ENCODE measurements at regions not wholly inside any gene's neighbourhood (a gene's known extent, or its start where the extent isn't known, plus 50 kb on each side); places are given as distances from the start of the nearest gene placed in this dataset.

DNA sequence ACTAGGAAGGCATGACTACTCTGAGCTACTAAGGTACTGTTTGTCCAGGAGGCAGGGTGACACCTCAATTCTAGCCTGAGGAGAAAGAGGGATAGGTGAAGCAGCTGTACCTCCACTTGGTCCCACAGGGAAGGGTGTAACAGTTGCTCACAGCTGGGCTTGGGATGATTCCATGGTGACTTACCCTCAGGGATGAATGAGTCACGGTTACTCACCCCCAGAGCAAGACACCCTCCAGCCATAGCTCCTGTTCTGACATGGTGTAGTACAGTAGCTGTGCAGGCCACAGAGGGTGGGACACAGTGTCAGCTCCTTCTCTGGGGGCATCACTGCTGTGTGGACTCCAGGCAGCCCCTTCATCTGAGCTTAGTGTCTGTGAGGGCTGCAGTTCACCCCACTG lies 868.6 kb upstream of the SEMA6D start:
- DNase-seq (ENCODE audit: low read depth in 2 of 2), result no peak

DNA sequence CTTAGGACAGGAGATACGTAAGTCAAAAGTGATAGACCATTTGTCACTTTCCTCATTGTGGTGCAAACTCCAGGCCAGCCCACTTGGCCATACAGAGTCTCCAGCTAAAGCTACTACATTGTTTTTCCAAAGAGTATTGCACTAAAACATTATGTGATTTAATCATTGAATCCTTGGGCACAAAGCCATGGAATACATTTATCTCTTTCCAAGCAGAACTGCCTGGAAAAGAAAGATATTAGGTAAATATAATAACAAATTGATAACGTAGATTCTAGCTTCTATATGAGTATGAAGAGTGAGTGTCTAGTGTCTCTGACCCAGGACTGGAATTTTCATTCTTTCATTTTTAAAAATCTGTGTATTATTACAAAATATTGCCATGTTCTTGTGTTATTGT lies 863.7 kb upstream of the SEMA6D start:
- DNase-seq (ENCODE audit: low read depth in 2 of 2), result no peak

DNA sequence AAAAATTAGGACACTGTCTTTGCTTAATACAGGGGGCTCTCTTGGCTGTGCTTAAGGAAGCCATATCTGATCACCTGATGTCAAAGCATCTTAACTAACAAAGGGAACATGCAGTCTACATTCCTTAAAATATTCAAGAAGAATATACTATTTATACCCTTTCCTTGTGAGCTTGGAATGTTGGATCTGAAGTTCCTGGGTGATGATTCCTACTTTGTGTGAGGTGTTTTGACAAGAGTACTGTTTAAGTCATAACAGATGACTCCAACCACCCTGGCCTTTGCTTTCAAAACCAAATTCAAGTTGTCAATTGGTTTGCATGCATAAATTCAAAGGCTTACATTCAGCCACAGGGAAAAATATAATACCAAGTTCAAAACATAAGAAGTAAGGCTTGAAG lies 862.7 kb upstream of the SEMA6D start:
- no peak for DNase-seq (ENCODE audit: low read depth in 2 of 2)

DNA sequence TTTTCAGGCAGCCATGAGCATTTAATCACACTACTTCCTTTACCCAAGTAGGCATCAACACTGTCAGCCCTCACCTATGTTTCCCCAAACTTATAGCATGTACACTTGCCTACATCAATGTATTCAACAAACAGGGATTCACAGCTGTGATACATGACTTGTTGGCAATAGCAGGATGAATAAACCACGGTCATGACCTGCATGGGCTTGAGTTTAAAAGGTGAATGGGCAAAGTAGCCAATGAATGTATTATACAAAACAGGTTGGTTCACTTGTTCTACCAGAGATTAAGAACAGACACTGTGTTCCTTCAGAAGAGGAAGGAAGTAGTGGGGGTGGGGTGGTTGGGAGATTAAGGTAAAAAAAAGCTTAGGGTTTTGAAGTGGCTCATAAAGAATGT lies 861.9 kb upstream of the SEMA6D start:
- no peak for DNase-seq (ENCODE audit: low read depth in 2 of 2)

DNA sequence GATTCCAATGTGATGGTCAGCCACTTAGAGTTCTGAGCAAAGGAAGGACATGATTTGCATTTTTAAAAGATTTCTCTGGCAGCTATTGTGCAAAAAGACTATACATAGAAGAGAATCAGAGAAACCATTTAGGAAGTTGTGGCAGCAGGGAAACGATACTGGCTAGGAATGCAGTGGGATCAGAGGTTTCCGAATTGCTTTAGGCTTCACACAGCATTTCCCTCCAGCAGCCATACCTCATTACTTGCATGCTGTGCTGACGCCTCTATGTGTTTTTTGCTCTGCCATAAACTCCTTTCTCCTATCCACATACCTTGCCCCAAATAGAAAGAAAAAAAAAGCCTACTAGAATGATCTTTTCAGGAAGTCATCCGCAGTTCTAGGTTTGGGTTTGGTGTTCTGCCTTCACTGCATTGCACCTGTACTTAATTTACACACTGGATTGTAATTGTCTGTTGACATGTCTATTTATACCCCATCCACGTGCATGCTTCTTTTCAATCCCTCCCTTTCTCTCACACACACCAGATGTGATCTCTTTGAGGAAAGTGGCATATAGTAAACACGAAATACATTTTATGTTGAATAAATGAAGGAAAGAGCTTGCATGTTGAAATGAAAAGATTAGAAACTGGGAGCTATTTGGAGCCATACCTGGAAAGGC lies 860.3 kb upstream of the SEMA6D start:
- DNase-seq (ENCODE audit: low read depth in 2 of 2), result no peak

DNA sequence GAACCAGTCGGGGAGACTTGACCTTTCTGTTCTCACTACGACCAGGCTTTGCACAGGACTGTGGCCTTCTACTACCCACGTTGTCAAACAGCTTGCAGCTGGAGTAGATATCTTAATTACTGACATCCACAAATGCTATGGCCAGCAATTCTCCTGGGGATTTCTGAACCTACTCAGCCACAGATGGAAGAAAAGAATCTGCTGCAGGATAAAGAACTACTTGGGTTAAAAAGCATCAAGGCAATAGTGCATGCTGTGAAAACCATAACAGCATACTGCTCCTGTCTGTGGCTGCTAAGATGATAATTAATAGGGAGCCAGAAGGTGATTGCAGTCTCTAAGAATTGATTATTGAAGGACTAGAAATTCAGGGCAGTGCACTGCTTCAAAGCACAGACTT lies 859.2 kb upstream of the SEMA6D start:
- no peak for DNase-seq (ENCODE audit: low read depth in 2 of 2)

DNA sequence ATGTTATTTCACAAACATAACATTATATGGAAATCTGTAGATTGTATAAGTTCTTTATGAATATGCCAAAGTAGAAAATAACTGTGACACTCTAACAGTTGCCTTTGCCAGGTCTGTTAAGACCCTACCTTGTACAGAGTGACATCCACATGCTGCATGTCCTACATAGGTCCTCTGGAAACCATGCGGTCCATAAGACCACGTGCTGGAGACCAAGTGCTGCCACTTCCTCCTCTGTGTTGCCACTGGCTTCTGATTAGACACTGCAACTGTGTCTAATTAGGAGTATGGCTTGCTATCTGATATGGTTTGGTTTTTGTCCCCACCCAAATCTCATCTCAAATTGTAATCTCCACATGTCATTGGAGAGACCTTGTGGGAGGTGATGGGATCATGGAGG lies 855.5 kb upstream of the SEMA6D start:
- no peak for DNase-seq (ENCODE audit: low read depth in 2 of 2)

DNA sequence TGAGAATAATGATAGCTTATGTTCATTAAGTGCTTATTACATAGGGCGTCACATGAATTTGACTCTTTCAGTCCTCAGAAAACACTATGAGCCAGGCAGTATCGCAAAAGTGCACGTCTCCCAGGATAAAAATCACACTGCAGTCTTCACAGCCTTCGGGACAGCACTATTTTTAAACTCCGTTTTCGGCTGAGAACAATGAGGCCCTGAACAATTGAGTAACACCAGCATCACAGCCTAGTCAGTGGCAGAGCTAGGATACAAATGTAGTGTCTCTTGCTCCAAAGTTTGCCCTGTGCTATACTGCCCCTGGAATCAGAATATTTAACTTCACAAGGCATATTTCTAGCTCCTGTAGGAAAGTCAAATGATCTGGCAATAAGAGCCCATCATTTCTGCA lies 852.1 kb upstream of the SEMA6D start:
- DNase-seq (ENCODE audit: low read depth in 2 of 2), result no peak

DNA sequence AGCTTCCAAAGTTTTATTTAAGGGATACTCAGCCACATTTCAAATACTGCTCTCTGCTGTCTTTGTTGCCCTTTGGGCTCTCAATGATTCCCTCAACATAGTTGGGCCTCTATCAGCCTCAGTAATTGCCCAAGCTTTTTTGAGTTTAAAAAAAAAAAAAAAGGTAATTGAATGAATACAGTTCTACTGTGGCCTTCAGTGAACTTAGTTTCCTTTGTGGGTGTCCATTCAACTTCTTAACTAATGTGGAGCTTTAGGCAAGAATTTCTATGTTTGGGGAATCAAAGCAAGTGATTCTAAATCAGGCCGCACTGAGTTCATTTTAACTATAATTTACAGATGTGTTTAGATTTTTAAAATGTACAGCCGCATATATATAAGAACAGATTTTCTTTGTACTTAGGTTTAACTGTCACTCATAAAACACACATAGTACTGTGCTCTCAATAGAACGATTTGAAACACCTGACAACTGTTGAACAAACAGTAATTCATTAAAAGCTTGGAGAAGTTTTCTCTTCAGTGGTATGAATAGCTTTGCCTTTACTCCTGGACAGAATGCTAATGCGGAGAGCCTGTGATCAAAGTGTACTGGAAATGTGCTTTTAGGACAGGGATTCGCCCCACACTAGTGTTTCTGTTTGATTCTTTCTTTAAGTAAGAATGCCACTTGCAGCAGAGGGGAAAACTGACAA lies 844.9 kb upstream of the SEMA6D start:
- no peak for DNase-seq (ENCODE audit: low read depth in 2 of 2)

DNA sequence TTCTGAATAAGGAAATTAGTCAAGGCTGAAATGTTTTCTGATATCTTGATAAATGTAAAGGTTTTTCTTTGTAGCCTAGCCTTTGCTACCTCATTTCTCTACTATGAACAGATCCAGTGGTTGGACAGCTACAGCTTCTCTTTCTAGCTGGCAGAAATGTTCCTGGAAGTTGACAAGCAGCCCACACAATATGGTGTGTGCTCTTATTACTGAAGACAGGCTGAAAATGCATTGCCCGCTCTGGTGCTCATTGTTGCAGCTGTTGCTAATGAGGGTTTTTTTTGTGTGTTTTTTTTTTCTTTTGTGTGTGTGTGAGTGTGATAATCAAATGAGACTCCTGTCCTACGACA lies 844.3 kb upstream of the SEMA6D start:
- no peak for DNase-seq (ENCODE audit: low read depth in 2 of 2)

DNA sequence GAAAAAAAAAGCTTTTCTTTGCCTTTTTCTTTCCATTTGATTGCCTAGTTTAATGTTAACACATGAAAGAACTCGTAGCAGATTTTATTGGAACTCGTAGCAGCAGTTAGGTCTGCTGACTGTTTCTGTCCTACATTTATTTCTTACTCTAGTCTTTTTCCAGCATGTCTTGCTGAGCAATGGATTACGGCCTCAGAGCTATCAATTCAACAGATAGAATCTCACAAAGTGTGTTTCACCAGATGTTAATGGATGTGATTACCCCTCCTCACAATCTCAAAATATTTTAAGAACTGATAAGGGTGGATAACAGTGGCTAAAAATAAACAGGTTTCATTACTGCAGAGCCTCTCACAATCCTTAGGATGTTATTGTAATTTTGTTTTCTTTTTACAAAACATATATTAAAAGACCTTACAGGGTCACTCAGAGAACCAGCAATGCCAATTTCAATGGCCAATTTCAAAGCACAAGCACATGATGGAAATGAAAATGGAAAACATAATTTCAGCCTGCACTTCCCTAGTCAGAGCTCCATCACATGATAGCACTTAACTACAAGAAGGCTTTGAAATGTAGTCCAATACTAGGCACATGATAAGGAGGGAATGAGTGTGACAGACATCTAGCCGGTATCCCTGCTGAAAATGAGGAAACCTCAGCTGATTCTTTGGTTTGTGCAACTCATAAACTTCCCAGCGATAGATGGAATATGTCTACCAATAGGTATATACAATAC lies 838.1 kb upstream of the SEMA6D start:
- DNase-seq (ENCODE audit: low read depth in 2 of 2), result no peak

DNA sequence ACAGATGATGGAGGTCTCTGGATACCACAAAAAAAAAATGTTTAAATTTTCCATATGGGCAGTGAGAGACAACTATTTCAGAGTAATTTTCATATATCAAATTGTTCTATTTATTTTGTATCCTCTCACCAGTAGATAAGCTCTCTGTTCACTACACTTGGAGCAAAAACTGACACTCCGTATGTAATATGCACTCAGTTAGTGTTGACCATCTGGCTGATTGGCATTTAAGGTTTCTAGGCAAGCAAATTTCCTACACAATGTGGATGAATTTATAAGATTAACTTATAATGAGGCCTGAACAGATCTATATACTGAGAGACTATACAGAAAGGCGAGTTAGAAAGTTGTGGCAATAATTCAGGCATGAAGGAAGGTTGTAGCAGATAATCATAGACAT lies 836.5 kb upstream of the SEMA6D start:
- no peak for DNase-seq (ENCODE audit: low read depth in 2 of 2)

DNA sequence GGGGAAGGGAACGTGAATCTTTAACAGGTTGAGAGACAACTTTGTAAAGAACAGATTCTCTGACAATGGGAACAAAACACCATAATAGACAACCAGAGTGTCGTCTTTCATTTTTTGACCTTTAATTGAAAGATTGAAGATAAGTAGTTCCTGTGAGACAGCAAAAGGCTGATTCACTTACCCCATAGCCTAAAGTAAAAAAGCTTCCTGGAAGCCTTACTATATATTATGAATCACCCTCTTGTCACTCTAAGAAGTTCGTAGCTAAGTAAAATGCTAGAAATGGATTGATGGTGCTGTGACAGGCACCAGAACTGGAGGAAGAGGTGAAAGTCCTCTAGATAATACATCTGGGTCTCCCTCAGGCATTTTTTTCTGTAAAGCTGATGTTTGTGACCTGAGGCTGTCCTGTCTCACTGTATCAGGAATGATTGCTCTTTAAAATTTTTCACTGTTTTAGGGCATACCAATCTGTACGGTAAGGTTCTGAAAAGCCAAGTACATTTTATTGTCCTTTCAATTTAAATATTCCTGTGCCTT lies 824.6 kb upstream of the SEMA6D start:
- no peak for DNase-seq (ENCODE audit: low read depth in 2 of 2)

DNA sequence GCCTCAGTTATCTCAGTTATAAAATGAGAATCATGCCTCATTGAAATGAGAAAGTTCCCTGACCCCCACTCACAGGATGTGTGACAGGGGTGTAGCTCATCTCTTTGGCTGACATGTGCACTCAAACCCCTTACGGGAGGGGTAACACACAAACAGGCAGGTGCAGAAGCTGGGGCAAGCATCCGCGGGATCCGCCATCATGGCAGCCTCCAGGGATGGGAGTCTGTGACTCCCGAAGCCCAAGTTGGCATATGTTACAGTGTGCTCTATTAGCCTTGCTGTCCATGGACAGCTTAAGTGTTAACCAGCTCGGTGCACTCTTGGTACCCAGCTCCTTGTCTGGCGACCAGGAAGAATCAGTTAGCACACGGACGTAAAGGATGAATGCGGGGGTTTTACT lies 822.7 kb upstream of the SEMA6D start:
- no peak for DNase-seq (ENCODE audit: low read depth in 2 of 2)

DNA sequence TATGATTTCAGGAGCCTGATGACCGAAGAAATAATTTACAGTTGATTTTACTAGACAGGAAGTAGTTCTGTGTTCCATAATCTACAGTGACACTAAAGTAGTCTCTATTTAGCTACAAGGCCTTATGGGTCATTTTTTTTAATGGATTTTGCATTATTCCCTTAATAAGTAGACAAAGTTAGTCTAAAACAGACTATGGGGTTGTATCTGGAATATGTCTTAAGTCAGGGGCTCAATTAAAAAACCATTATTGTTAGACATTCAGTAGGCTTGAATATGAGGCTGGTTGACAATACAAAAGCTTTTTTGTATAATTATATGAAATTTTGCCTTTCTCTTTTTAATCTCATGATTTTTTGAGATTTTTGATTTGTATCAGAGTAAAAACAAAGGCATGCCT lies 820.0 kb upstream of the SEMA6D start:
- no peak for DNase-seq (ENCODE audit: low read depth in 2 of 2)

DNA sequence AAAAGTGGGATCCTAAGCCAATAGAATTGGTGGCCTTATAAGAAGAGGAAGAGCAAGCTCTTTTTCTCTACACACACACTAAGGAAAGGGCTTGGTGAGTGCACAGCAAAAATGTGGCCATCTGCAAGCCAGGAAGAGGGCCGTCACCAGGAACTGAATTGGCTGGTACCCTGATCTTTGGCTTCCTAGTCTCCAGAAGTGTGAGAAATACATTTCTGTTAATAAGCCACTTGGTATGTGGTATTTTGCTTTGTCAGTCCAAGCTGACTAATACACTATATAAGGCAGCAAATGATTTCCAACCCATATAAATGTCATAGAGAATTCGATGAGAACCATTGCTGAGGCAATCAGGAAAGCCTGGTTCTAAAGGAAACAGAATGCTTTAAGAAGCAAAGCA lies 816.3 kb upstream of the SEMA6D start:
- no peak for DNase-seq (ENCODE audit: low read depth in 2 of 2)

DNA sequence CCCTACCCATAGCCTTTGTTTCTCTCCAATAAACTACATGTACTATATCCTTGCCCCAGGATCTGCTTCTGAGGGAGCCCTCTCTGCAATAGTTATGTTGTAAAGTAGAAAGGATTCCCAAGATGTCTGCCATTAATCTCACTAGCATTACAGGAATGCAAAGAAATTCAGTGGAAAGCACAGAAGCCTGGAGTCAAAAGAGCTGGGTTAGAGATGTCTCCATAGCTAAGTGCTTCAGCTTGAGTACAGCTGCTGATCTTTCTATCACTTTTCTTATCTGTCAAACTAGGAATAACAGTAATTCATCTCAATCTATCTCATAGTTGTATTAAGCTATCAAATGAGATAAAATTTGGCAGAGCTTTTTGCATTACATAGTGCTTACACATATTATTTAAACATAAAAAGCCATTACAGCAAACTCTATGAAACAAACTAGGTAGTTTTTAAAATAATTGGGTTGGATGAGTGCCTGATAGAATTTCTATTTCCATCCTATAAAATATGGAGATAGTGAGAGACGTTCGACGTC lies 799.5 kb upstream of the SEMA6D start:
- no peak for DNase-seq (ENCODE audit: low read depth in 2 of 2)

DNA sequence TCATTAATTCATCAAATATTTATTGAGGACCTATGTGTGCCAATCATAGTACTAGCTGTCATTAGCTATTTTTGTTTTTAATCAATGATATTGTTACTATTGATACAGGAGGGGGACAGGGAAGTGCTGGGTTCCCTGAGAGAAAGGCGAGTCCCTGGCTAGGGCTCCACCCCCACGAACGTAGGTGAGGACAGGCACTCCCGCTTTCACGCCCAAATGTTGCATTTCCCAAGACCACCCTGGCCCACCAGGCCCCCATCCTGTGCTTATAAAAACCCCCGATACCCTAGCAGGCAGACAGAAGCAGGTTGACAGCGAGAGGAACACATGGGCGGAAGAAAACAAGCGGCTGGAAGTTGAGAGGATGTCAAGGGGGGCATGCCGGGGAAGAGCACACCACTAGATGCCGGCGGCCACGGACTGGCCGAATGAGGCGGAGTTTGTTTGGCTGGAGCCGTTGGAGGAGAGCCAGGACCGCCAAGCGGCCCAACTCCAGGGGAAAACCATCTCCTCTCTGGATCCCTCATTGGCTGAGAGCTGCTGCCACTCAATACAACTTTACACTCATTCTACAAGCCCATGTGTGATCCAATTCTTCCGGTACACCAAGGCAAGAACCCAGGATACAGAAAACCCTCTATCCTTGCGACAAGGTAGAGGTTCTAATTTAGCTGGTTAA lies 798.7 kb upstream of the SEMA6D start:
- no peak for DNase-seq (ENCODE audit: low read depth in 2 of 2)

DNA sequence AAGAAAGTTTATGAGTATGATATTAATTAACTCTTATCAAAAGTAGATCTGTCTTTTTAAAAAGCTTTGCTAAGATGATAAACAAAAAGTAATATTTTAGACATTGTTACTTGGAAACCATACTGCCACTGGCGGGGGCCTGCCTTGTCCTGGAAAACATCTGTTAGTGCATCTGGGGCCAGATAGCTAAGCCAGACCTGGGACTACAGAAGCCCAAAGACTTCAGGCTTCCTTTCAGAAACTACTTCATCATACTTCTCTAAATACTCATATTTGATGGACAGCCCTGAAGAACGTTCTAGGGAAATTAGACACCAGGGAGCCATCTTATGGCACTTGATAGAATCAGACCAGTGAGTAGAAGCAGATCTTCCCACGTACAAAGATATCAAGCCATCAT lies 795.4 kb upstream of the SEMA6D start:
- DNase-seq (ENCODE audit: low read depth in 2 of 2), result no peak

DNA sequence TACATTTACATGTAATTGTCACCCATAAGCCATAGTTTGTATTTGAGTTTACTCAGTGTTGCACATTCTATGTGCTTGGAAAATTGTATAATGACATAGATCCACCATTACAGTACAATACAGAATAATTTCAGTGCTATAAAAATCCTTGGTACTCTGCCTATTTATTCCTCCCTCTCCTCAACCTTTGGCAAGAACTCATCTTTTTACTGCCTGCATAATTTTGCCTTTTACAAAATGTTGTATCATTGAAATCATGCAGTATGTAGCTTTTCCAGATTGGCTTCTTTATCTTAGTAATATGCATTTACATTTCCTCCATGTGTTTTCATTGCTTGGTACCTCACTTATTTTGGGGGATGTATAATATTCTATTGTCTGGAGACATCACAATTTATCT lies 786.9 kb upstream of the SEMA6D start:
- DNase-seq (ENCODE audit: low read depth in 2 of 2), result no peak

DNA sequence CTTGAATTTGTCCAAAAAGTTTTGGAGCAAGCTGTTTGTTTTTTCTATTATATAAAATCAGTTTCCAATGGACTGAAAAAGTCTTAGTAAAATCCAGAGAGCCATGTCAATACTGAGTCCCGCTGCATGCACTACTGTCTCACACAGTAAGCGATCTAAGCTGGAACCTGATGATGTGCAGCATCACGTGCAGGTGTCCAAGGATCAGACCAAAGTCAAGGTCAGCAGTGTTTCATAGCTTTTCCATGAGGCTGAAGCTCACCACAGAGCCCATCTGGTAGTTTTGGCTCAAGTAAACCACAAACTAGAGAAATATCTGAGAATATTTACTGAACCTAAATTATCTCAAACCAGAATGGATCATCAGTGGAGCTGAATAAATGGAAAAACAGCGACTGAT lies 784.0 kb upstream of the SEMA6D start:
- DNase-seq (ENCODE audit: low read depth in 2 of 2), result no peak

DNA sequence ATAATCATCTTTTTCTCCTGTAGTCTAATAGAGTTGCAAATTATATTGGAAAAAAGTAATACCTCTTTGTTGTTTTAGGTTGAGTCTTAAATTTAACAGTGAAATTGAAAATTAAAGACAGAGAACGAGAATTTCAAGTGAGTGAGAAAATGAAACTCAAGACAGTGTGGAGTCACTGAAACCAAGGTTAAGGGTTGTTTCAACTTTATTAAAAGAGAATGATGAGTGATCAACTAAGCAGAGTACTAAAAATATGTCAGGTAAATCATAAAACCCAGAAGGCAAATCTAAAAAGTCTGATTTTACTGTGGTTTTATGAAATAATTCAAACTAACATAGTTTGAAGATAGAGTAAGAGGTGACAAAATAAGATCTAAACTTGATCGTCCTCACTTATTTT lies 782.5 kb upstream of the SEMA6D start:
- no peak for DNase-seq (ENCODE audit: low read depth in 2 of 2)
